D721Med (cell line): ENCODE measurements at regions not wholly inside any gene's neighbourhood (a gene's known extent, or its start where the extent isn't known, plus 50 kb on each side); places are given as distances from the start of the nearest gene placed in this dataset.

ENCODE experiments used
- DNase-seq: peaks from one replicate; pipeline ENCODE4 v3.0.0; 2011; ENCODE audit warnings: low spot score; ENCODE audit not compliant: insufficient read length
- FAIRE-seq: peaks from 2 replicates; lab custom pipeline; 2011; peaks lifted over from hg19 to GRCh38; lab: Jason Lieb, UNC
- TF ChIP-seq, protein P1 (sequence below): IDR thresholded peaks from 2 replicates; pipeline ENCODE4 v1.5.1; 2012; ENCODE audit warnings: mild to moderate bottlenecking, control low read depth; ENCODE audit not compliant: insufficient read depth; ENCODE audit errors: missing control alignments

DNA sequence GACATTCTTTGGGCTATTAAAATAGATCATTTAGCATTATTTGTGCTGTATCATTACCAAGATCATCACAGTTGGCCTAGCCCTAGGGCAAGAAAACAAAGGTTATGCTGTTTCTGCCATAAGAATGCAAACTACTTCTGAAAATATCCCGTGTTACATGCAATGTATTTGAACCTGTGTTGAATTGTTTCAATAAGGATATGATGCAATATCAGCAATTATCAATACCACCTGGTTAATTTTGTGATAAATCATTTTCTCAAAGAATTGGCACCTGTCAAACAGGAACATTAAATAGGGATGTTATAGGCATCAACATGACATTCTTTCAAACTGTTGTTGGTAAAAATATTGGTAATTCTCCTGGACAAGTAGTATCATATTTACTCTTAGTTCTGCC is 2002.0 kb upstream of the CDH9 start:
- FAIRE-seq (peak; percentile 16), DNase-seq (no peak)
- TF ChIP-seq, protein P1, sequence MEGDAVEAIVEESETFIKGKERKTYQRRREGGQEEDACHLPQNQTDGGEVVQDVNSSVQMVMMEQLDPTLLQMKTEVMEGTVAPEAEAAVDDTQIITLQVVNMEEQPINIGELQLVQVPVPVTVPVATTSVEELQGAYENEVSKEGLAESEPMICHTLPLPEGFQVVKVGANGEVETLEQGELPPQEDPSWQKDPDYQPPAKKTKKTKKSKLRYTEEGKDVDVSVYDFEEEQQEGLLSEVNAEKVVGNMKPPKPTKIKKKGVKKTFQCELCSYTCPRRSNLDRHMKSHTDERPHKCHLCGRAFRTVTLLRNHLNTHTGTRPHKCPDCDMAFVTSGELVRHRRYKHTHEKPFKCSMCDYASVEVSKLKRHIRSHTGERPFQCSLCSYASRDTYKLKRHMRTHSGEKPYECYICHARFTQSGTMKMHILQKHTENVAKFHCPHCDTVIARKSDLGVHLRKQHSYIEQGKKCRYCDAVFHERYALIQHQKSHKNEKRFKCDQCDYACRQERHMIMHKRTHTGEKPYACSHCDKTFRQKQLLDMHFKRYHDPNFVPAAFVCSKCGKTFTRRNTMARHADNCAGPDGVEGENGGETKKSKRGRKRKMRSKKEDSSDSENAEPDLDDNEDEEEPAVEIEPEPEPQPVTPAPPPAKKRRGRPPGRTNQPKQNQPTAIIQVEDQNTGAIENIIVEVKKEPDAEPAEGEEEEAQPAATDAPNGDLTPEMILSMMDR = no peak

- DNase-seq = no peak
- no peak for FAIRE-seq
- TF ChIP-seq, protein P1 = no peak
Observed at GRCh38 chr5:29039994-29040393, 2001.6 kb upstream of the CDH9 start.

- DNase-seq (no peak), FAIRE-seq (no peak)
- TF ChIP-seq, protein P1 = no peak
Observed at GRCh38 chr5:29037716-29038115, 1999.3 kb upstream of the CDH9 start.

DNA sequence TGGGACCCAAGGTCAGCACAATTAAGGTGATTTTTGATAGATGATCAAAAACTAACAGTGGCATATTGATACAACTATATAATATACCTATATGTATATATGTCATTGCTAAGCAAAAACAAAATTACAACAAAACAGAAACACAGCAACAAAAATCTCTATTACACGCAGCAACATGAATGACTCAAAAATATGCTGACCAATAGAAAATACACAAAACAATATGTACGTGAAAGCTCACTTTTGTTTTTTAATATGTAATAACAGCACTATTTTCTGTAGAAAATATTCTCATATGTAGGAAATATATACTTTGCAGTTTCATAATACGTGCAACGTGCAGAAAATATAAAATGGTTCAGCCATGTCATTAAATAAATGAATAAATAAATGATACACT is 1985.7 kb upstream of the CDH9 start:
- DNase-seq = no peak
- TF ChIP-seq, protein P1 = no peak
- FAIRE-seq = no peak

DNA sequence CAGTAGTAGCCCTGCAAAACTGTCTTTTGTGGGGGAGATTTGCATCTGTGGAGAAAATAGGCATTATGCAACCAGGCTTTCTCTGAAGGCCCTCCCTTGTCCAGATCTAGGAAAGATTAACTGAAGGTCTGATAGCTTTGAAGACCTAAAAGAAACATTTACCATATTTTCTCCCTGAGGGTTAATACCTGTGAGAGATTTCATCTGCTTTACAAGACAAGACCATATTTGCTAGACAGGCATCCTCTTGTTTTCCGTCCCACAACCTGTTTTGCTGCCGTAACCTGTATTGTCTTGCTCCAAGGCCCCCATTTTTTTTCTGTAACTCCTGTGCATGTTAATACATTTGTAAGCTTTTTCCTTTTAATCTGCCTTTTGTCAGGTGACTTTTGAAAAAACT is 1985.2 kb upstream of the CDH9 start:
- TF ChIP-seq, protein P1 = no peak
- DNase-seq (no peak), FAIRE-seq (no peak)

- TF ChIP-seq, protein P1 = no peak
- FAIRE-seq (no peak), DNase-seq (no peak)
Observed at GRCh38 chr5:29017501-29017900, 1979.1 kb upstream of the CDH9 start.

- TF ChIP-seq, protein P1 = peak; percentile 16
- FAIRE-seq (no peak), DNase-seq (no peak)
Observed at GRCh38 chr5:29016067-29016466, 1977.7 kb upstream of the CDH9 start.
